Upper lobe of right lung (tissue), 1 donor: ENCODE measurements at regions not wholly inside any gene's neighbourhood (a gene's known extent, or its start where the extent isn't known, plus 50 kb on each side); places are given as distances from the start of the nearest gene placed in this dataset.
"Not testable (repeated sequence)": the region's sequence is repeated elsewhere in the genome, so short reads cannot be mapped to it uniquely, and the experiment has no call there.

Experiments used
- ATAC-seq: fragments of 200-7000 bp; cut with Tn5 transposase; one replicate; pipeline ENCODE4 v1.9.1; 2020; ENCODE audit warnings: mild to moderate bottlenecking, moderate library complexity
- DNase-seq: peaks from one replicate; pipeline ENCODE4 v3.0.0-alpha.2; 2020
- H3K27ac ChIP-seq: fragments of 200-600 bp; one replicate; pipeline ENCODE4 v1.8.0; 2022
- H3K27me3 ChIP-seq: fragments of 200-600 bp; one replicate; pipeline ENCODE4 v1.8.0; 2022; ENCODE audit warnings: mild to moderate bottlenecking
- H3K36me3 ChIP-seq: fragments of 200-600 bp; one replicate; pipeline ENCODE4 v1.8.0; 2022
- H3K4me1 ChIP-seq: fragments of 200-600 bp; one replicate; pipeline ENCODE4 v1.8.0; 2022
- H3K4me3 ChIP-seq: fragments of 200-600 bp; one replicate; pipeline ENCODE4 v1.8.0; 2022; ENCODE audit warnings: mild to moderate bottlenecking
- H3K9me3 ChIP-seq: fragments of 200-600 bp; one replicate; pipeline ENCODE4 v1.8.0; 2022
- intact Hi-C: fragments of 100-400 bp; cut with DNase I; formaldehyde crosslinking; loops from one replicate; pipeline ENCODE4 v1.11.0; 2022
- TF ChIP-seq, protein P1 (sequence below): fragments of 200-600 bp; IDR thresholded peaks from one replicate; pipeline ENCODE4 v1.8.0; 2022; ENCODE audit warnings: antibody characterized with exemption
- donor health status: DM: no; HTN: yes; CAD: no; lungs with severe emphysema.

DNA sequence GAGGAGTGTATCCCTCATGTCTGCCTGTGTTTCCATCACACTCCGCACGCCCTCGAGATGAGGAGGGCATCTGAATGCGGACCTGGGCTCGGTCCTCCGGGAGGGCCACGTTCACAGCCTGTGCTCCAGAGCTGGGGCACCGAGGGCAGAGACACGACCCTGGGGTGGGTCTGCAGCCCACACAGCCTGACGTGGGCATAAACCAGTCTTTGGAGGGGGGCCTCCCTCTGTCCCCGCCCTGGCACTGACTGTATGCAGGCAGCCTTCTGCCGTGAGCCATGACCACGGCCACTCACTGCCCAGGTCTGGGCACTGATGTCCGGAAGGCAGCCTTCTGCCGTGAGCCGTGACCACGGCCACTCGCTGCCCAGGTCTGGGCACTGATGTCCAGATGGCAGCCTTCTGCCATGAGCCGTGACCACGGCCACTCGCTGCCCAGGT, 1425.1 kb downstream of the BRD1 start:
- TF ChIP-seq, protein P1, sequence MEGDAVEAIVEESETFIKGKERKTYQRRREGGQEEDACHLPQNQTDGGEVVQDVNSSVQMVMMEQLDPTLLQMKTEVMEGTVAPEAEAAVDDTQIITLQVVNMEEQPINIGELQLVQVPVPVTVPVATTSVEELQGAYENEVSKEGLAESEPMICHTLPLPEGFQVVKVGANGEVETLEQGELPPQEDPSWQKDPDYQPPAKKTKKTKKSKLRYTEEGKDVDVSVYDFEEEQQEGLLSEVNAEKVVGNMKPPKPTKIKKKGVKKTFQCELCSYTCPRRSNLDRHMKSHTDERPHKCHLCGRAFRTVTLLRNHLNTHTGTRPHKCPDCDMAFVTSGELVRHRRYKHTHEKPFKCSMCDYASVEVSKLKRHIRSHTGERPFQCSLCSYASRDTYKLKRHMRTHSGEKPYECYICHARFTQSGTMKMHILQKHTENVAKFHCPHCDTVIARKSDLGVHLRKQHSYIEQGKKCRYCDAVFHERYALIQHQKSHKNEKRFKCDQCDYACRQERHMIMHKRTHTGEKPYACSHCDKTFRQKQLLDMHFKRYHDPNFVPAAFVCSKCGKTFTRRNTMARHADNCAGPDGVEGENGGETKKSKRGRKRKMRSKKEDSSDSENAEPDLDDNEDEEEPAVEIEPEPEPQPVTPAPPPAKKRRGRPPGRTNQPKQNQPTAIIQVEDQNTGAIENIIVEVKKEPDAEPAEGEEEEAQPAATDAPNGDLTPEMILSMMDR, result no peak
- DNase-seq (no peak), ATAC-seq (no peak)
- Histone ChIP-seq H3K4me1 (no peaks in the 10 kb centered on the region), H3K27ac (no peak overlapping the region), H3K36me3 (no peaks in the 10 kb centered on the region), H3K27me3 (no peaks in the 10 kb centered on the region), H3K4me3 (no peak overlapping the region), H3K9me3 (no peaks in the 10 kb centered on the region)
- intact Hi-C loops, result no loop called here

DNA sequence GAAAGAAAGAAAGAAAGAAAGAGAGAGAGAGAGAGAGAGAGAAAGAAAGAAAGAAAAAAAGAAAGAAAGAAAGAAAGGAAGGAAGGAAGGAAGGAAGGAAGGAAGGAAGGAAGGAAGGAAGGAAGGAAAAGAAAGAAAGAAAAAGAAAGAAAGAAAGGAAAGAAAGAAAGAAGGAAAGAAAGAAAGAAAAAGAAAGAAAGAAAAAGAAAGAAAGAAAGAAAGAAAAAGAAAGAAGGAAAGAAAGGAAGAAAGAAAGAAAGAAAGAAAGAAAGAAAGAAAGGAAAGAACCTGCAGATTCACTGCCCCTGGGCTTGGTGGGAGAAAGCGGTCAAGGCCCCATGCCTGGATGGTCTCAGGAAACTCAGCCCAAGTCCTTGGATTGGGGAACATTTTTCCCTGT, 1426.2 kb downstream of the BRD1 start:
- H3K4me3 ChIP-seq, intact Hi-C loops, H3K4me1 ChIP-seq, H3K27ac ChIP-seq, H3K9me3 ChIP-seq, DNase-seq, H3K27me3 ChIP-seq, ATAC-seq, H3K36me3 ChIP-seq: not testable (repeated sequence)

DNA sequence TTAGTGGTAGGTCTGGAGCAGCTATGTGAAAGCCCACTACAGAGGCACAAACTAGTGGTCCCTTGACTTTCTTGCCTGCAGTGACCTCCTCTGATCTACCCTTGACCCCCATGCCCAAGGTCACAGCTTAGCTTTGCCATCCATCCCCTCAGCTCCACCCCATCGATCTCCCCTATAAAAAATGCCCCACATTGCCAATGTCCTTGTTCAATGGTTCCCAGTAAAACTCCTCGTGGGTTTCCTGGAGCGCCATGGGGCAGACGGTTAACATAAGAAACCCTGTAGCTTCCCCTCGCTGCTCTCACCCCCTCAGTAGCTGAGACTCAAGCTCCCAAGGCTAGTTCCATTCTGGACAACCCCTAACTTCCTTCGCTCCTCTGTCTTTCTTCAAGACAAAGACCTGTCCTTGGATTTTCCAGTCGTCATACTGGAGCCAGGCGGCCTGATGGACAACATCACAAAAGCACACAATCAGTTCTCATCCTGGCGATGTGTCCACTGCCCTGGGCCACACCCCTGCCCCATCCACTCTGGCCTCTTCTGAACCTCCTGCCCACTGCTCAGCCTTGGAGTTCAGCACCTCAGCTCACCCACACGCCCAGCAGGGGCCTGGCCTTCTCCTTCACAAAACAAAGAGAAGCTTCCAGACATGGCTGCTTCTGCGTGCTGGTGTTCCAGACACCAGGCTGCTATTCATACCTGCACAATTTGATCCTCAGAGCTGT, 1429.3 kb downstream of the BRD1 start:
- Histone ChIP-seq H3K36me3 (no peaks in the 10 kb centered on the region), H3K4me1 (no peaks in the 10 kb centered on the region), H3K4me3 (no peak overlapping the region), H3K27ac (no peak overlapping the region), H3K27me3 (no peaks in the 10 kb centered on the region), H3K9me3 (no peaks in the 10 kb centered on the region)
- ATAC-seq (no peak), DNase-seq (no peak)
- intact Hi-C loops, result no loop called here
- TF ChIP-seq, protein P1, result no peak

DNA sequence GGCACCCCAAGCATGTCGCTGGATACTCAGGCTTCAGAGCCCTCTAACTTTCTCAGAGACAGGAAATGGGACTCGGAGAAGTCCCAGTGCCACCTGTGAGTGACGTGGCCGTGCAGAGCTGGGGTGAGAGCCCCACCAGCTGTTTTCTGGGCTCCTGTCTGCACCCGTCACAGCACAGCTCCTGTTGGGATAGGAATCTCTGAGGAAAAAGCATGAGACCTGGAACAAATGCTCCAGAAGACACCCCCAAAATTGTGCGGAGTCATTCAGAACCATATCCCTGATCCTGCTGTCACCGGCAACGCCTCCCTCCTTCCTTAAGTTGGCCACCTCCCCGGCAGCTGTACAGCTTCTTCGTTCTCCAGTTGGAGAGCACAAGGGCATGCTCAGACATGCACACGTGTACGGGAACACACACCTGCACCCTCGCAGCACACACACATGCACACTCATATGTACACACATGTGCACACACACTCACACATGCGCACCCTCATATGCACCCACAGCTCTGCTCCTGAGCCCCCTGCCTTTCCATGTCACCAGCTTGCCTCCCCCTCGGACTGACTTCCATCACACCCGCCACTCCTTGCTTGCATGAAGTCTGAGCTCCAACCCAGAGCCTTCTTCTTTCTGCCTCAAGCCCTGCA, 1430.0 kb downstream of the BRD1 start:
- H3K36me3 ChIP-seq, result no peaks in the 10 kb centered on the region
- no peak overlapping the region for H3K4me3 ChIP-seq
- H3K9me3 ChIP-seq, result no peaks in the 10 kb centered on the region
- no peaks in the 10 kb centered on the region for H3K4me1 ChIP-seq
- intact Hi-C loops, result no loop called here
- no peaks in the 10 kb centered on the region for H3K27me3 ChIP-seq
- TF ChIP-seq, protein P1, result no peak
- H3K27ac ChIP-seq, result no peak overlapping the region
- ATAC-seq (no peak), DNase-seq (no peak)

DNA sequence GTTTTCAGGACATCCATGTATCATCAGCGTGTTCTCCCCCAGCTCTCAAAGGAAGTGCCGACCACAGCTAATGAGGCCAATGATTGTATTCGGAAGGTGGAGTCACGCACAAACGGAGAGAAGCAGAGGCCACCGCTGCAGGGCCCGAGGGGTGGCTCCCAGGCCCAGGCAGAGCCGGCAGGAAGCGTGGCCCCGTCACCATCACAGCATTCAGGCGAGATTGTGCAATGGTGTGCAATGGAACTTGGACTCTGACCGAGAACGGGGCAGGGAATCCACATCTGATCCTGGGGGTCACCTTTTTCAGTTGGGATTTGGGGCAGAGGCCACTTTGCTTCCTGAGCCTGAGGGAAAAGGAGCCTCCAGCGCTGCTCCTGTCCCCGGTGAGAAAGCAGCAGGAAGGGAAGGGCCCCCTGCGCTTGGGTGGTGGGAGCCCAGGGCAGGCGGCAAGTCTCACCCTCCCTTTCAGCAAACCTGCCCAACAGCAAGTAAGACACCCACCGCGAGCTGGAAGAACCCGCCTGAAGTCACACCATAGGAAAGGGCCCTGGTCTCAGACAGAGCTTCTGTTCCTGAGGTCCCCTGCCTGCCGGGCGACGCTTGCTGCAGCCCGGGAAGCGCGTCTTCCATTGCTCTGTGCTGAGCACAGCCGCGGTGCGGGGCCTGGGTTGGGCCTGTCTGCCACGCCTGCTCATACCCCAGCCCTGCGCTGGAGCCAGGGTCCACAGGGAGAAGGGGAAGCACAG, 1430.7 kb downstream of the BRD1 start:
- H3K4me3 ChIP-seq, result no peak overlapping the region
- no peak overlapping the region for H3K27ac ChIP-seq
- intact Hi-C loops, result no loop called here
- DNase-seq (no peak), ATAC-seq (no peak)
- TF ChIP-seq, protein P1, result no peak
- no peaks in the 10 kb centered on the region for H3K36me3 ChIP-seq
- H3K4me1 ChIP-seq, result no peaks in the 10 kb centered on the region
- H3K9me3 ChIP-seq, result no peaks in the 10 kb centered on the region
- no peaks in the 10 kb centered on the region for H3K27me3 ChIP-seq
